ENCODE measurements at regions not wholly inside any gene's neighbourhood (a gene's known extent, or its start where the extent isn't known, plus 50 kb on each side); places are given as distances from the start of the nearest gene placed in this dataset.

DNA sequence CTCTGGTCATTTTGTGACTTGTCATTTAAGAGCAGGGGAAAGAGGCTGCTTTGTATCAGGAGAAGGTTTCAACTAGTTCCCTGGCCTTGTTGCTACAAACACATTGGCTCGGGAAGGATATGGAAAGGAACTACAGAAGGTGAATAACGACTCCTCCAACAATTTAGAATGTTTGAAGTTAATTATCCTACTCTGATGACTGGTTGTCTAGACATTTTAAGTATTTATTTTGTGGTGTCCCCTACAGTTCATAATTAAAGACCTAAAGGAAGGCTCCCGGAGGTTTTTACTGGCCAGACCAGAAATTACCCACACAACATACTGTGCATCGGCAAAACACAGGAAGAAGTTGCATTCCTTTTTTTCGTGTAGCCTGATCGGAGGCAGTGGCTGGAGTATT lies 515.8 kb upstream of the SALL1 start:
- H3K4me3 ChIP-seq (ENCODE audit: insufficient read depth, low read depth, low read length, poor library complexity, severe bottlenecking) = no peak overlapping the region
- H3K9me3 ChIP-seq (ENCODE audit: control insufficient read depth, low read length) = no peaks in the 10 kb centered on the region
- H3K36me3 ChIP-seq (ENCODE audit: control insufficient read depth, insufficient read depth, low read length) = no peaks in the 10 kb centered on the region
- H3K27me3 ChIP-seq (replicated peaks; ENCODE audit: control insufficient read depth, insufficient read depth, low read length, poor library complexity, severe bottlenecking) = no peaks in the 10 kb centered on the region
- no peak overlapping the region for H3K27ac ChIP-seq (ENCODE audit: insufficient read depth, low read length, poor library complexity, severe bottlenecking)
- no peaks in the 10 kb centered on the region for H3K4me1 ChIP-seq (ENCODE audit: control insufficient read depth, insufficient read depth, low read length, poor library complexity, severe bottlenecking)
- no peak for DNase-seq

DNA sequence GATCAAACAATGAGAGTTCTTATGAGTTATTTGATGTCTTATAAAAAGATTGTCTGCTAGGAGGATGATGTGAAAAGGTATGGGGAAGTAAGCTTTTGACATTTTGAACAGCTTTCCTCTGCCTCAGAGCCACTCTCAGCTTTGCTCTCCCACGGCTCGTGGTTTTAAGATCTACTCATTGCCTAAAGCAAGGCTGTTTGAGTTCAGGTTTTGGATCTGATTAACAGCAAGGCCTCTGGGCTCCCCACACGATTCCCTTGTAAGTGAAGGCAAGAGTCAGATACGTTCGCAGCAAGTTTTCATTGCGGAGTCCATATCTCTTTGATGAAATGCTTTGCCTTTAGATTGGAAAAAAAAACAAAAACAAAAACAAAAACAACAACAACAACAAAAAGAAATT lies 515.0 kb upstream of the SALL1 start:
- no peaks in the 10 kb centered on the region for H3K4me1 ChIP-seq (ENCODE audit: control insufficient read depth, insufficient read depth, low read length, poor library complexity, severe bottlenecking)

DNA sequence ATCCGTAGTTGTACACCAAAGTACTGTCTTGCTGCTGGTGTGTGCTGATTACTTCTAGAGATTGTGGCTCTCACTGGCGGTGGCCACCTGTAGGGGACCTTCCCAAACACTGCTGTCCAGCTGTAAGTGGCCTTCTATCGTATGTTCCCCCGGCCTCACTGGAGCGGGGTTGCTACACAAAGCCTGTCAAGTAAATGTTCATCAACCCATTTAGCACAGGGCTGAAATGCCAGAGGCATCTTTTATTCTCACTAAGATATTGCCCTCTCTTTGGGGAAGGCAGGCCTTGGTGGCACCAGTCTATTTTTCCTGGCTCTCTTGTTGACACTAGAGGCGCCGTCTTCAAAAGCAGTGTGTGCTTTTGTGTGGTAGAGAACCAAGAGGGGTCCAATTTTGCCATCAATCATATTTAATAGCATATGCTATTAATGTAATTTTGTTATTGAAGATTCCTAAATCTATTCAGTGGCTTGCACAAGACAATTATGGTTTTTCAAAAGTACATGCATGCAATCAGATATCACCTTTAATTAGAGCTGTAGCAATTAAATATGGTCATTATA lies 514.4 kb upstream of the SALL1 start:
- H3K9me3 ChIP-seq (ENCODE audit: control insufficient read depth, low read length) = no peaks in the 10 kb centered on the region
- H3K4me3 ChIP-seq (ENCODE audit: insufficient read depth, low read depth, low read length, poor library complexity, severe bottlenecking) = no peak overlapping the region
- no peak overlapping the region for H3K27ac ChIP-seq (ENCODE audit: insufficient read depth, low read length, poor library complexity, severe bottlenecking)
- no peaks in the 10 kb centered on the region for H3K27me3 ChIP-seq (replicated peaks; ENCODE audit: control insufficient read depth, insufficient read depth, low read length, poor library complexity, severe bottlenecking)
- no peaks in the 10 kb centered on the region for H3K36me3 ChIP-seq (ENCODE audit: control insufficient read depth, insufficient read depth, low read length)
- H3K4me1 ChIP-seq (ENCODE audit: control insufficient read depth, insufficient read depth, low read length, poor library complexity, severe bottlenecking) = no peaks in the 10 kb centered on the region
- DNase-seq = no peak

More for the DNA sequence above, 515.0 kb upstream of the SALL1 start:
- H3K27me3 ChIP-seq (replicated peaks; ENCODE audit: control insufficient read depth, insufficient read depth, low read length, poor library complexity, severe bottlenecking) = no peaks in the 10 kb centered on the region
- no peak overlapping the region for H3K4me3 ChIP-seq (ENCODE audit: insufficient read depth, low read depth, low read length, poor library complexity, severe bottlenecking)
- no peak overlapping the region for H3K27ac ChIP-seq (ENCODE audit: insufficient read depth, low read length, poor library complexity, severe bottlenecking)
- DNase-seq = no peak
- no peaks in the 10 kb centered on the region for H3K9me3 ChIP-seq (ENCODE audit: control insufficient read depth, low read length)
- no peaks in the 10 kb centered on the region for H3K36me3 ChIP-seq (ENCODE audit: control insufficient read depth, insufficient read depth, low read length)

DNA sequence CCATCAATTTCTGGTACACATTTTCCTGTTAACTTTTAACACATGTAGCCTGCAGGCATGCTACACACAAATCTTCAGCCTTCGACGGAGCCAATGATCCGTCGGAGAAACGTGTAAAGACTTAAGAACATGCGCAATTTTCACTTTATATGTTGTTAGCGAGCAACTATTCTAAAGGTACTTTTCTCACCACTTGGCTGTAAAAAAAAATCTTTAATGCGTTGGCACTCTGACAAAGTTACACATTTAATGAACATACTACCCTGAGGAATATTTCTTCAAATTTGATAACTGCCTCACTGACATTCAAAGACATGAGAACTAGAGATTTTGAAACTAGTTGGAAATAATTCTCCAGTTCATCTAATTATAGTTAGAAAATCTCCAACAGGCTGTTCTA lies 507.5 kb upstream of the SALL1 start:
- no peak for DNase-seq
- Histone ChIP-seq H3K27ac (ENCODE audit: insufficient read depth, low read length, poor library complexity, severe bottlenecking) (no peak overlapping the region), H3K27me3 (replicated peaks; ENCODE audit: control insufficient read depth, insufficient read depth, low read length, poor library complexity, severe bottlenecking) (no peaks in the 10 kb centered on the region), H3K9me3 (ENCODE audit: control insufficient read depth, low read length) (no peaks in the 10 kb centered on the region), H3K4me3 (ENCODE audit: insufficient read depth, low read depth, low read length, poor library complexity, severe bottlenecking) (no peak overlapping the region), H3K4me1 (ENCODE audit: control insufficient read depth, insufficient read depth, low read length, poor library complexity, severe bottlenecking) (no peaks in the 10 kb centered on the region), H3K36me3 (ENCODE audit: control insufficient read depth, insufficient read depth, low read length) (no peaks in the 10 kb centered on the region)

DNA sequence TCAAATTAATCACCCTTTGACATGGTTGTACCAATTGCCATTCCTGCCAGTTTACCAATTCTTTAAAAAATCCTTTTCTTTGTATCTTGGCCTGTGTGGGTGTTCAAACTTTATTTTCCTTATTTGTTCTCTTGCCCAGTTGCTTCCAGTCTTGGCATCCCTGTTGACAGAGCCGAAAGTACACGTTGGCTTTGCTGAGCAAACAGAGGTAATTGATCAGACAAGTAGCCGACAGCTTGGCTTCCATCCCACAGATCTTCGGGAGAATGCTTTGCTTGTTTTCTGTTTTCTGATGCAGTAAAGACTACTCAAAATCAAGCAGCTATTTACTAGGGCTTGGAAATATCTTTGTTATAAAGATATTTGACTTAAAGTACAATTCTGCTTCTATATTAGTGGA lies 506.8 kb upstream of the SALL1 start:
- Histone ChIP-seq H3K9me3 (ENCODE audit: control insufficient read depth, low read length) (no peaks in the 10 kb centered on the region), H3K27ac (ENCODE audit: insufficient read depth, low read length, poor library complexity, severe bottlenecking) (no peak overlapping the region), H3K27me3 (replicated peaks; ENCODE audit: control insufficient read depth, insufficient read depth, low read length, poor library complexity, severe bottlenecking) (no peaks in the 10 kb centered on the region), H3K36me3 (ENCODE audit: control insufficient read depth, insufficient read depth, low read length) (no peaks in the 10 kb centered on the region), H3K4me1 (ENCODE audit: control insufficient read depth, insufficient read depth, low read length, poor library complexity, severe bottlenecking) (no peaks in the 10 kb centered on the region), H3K4me3 (ENCODE audit: insufficient read depth, low read depth, low read length, poor library complexity, severe bottlenecking) (no peak overlapping the region)
- no peak for DNase-seq

DNA sequence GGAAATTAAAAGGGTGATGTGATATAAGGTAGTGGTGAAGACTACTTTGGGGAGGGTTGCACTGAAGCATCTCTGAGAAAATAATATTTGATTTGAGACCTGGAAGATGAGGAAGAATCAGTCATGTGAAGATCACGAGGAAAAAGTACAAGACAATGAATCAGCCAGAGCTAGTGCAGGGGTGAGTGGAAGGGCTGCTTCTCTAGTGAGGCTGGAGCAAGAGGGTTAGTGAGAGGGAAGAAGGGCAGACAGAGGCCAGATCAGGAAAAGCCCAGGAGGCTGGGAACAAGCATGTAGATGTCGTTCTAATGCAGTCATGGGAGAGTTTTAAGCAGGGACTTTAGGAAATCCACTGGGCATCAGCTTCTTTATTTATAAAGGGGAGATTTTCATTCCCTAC lies 504.2 kb upstream of the SALL1 start:
- no peaks in the 10 kb centered on the region for H3K36me3 ChIP-seq (ENCODE audit: control insufficient read depth, insufficient read depth, low read length)
- no peaks in the 10 kb centered on the region for H3K27me3 ChIP-seq (replicated peaks; ENCODE audit: control insufficient read depth, insufficient read depth, low read length, poor library complexity, severe bottlenecking)
- H3K27ac ChIP-seq (ENCODE audit: insufficient read depth, low read length, poor library complexity, severe bottlenecking) = no peak overlapping the region
- H3K4me1 ChIP-seq (ENCODE audit: control insufficient read depth, insufficient read depth, low read length, poor library complexity, severe bottlenecking) = no peaks in the 10 kb centered on the region
- H3K4me3 ChIP-seq (ENCODE audit: insufficient read depth, low read depth, low read length, poor library complexity, severe bottlenecking) = no peak overlapping the region
- DNase-seq = no peak
- H3K9me3 ChIP-seq (ENCODE audit: control insufficient read depth, low read length) = no peaks in the 10 kb centered on the region

DNA sequence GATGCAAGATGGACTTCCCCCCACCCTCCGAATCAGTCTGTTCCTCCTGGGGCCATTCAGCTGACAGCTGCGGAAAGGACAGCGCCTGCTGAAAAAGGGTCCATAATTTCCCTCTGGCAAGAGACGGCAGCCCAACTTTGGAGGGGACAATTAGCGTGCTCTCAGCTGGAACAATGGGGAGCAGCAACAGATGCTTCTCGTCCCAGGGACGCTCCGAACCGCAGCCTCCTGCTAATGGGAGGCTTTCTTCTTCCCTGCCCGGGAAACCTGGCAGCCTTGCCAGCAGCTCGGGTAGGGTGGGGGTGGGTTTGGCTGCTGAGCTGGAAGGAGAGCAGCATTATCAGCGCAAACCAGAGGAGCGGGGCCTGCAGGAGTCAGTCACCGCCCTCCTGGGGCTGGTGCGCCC lies 500.0 kb upstream of the SALL1 start:
- no peaks in the 10 kb centered on the region for H3K4me1 ChIP-seq (ENCODE audit: control insufficient read depth, insufficient read depth, low read length, poor library complexity, severe bottlenecking)
- DNase-seq = no peak
- H3K4me3 ChIP-seq (ENCODE audit: insufficient read depth, low read depth, low read length, poor library complexity, severe bottlenecking) = no peak overlapping the region
- H3K9me3 ChIP-seq (ENCODE audit: control insufficient read depth, low read length) = no peaks in the 10 kb centered on the region
- no peaks in the 10 kb centered on the region for H3K27me3 ChIP-seq (replicated peaks; ENCODE audit: control insufficient read depth, insufficient read depth, low read length, poor library complexity, severe bottlenecking)
- no peak overlapping the region for H3K27ac ChIP-seq (ENCODE audit: insufficient read depth, low read length, poor library complexity, severe bottlenecking)
- H3K36me3 ChIP-seq (ENCODE audit: control insufficient read depth, insufficient read depth, low read length) = no peaks in the 10 kb centered on the region

DNA sequence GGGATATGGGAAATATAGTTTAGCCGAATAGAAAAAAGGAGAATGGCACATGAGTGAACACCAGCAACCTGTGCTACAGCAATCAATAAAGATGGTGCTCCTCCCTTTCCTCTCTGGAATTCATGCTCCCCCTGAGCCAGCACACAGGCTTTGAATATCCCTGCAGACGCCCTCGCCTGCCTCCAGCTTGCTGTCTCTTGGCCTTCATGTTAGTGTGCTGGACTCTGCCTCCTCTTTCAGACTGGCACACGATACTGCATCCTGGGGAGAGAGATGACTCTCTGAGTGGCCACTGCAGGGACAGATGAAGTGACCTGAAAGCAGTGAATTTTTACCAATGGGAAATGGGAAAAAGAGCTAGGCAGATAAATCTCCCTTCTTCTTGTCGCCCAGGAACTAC lies 498.6 kb upstream of the SALL1 start:
- H3K27me3 ChIP-seq (replicated peaks; ENCODE audit: control insufficient read depth, insufficient read depth, low read length, poor library complexity, severe bottlenecking) = no peaks in the 10 kb centered on the region
- H3K4me1 ChIP-seq (ENCODE audit: control insufficient read depth, insufficient read depth, low read length, poor library complexity, severe bottlenecking) = no peaks in the 10 kb centered on the region
- no peaks in the 10 kb centered on the region for H3K36me3 ChIP-seq (ENCODE audit: control insufficient read depth, insufficient read depth, low read length)
- H3K9me3 ChIP-seq (ENCODE audit: control insufficient read depth, low read length) = no peaks in the 10 kb centered on the region
- H3K27ac ChIP-seq (ENCODE audit: insufficient read depth, low read length, poor library complexity, severe bottlenecking) = no peak overlapping the region
- no peak overlapping the region for H3K4me3 ChIP-seq (ENCODE audit: insufficient read depth, low read depth, low read length, poor library complexity, severe bottlenecking)
- DNase-seq = no peak

DNA sequence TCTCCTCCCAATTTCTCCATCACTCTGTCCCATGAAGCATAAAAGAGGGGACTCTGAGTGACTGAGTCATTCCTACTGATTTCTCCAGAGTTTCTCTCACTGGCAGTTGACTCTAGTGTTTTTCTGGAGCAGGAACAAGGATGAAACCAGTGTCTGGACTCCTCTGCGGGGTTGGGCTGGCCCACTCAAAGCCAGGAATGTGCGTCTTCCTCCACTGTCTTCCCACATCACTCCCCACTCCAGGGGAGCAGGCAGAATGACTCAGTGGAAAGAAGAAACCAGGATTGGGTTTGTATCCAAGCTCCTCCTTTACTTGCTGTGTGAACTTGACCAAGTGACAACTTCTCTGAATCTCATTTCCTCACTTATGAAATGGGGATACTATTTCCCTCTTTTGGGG lies 497.5 kb upstream of the SALL1 start:
- H3K9me3 ChIP-seq (ENCODE audit: control insufficient read depth, low read length) = no peaks in the 10 kb centered on the region
- no peaks in the 10 kb centered on the region for H3K4me1 ChIP-seq (ENCODE audit: control insufficient read depth, insufficient read depth, low read length, poor library complexity, severe bottlenecking)
- no peak overlapping the region for H3K4me3 ChIP-seq (ENCODE audit: insufficient read depth, low read depth, low read length, poor library complexity, severe bottlenecking)
- H3K27ac ChIP-seq (ENCODE audit: insufficient read depth, low read length, poor library complexity, severe bottlenecking) = no peak overlapping the region
- no peaks in the 10 kb centered on the region for H3K27me3 ChIP-seq (replicated peaks; ENCODE audit: control insufficient read depth, insufficient read depth, low read length, poor library complexity, severe bottlenecking)
- DNase-seq = no peak
- no peaks in the 10 kb centered on the region for H3K36me3 ChIP-seq (ENCODE audit: control insufficient read depth, insufficient read depth, low read length)

DNA sequence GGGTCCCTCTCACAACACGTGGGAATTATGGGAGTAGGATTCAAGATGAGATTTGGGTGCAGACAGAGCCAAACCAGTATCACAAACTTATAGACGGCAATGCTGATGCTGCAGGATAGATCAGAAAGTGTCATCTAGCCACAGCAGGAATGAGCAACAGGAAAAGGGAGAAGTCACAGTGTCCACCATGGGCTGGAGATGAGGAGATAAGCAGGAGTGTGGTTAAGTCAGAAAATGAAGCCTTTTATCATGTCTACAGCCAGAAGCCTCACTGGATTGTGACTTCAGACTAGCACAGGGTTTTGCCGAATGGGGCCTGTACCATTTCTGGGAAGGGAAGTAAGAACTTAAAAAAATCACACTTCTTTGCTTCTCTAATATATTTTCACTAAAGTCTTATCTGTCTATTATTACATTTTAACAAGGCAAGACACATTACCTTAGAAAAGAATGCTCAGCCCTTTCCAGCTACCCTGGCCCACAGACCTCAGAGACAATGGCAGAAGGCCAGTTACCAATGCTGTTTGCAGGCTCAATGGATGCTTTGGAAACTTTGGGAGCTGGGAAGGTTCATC lies 490.2 kb upstream of the SALL1 start:
- H3K27me3 ChIP-seq (replicated peaks; ENCODE audit: control insufficient read depth, insufficient read depth, low read length, poor library complexity, severe bottlenecking) = no peaks in the 10 kb centered on the region
- no peaks in the 10 kb centered on the region for H3K9me3 ChIP-seq (ENCODE audit: control insufficient read depth, low read length)
- no peak for DNase-seq
- H3K36me3 ChIP-seq (ENCODE audit: control insufficient read depth, insufficient read depth, low read length) = no peaks in the 10 kb centered on the region
- H3K27ac ChIP-seq (ENCODE audit: insufficient read depth, low read length, poor library complexity, severe bottlenecking) = no peak overlapping the region
- no peaks in the 10 kb centered on the region for H3K4me1 ChIP-seq (ENCODE audit: control insufficient read depth, insufficient read depth, low read length, poor library complexity, severe bottlenecking)
- no peak overlapping the region for H3K4me3 ChIP-seq (ENCODE audit: insufficient read depth, low read depth, low read length, poor library complexity, severe bottlenecking)

All from effector memory CD4-positive, alpha-beta T cell (primary cell).